Sigmoid colon (tissue), 4 donors: ENCODE measurements at regions not wholly inside any gene's neighbourhood (a gene's known extent, or its start where the extent isn't known, plus 50 kb on each side); places are given as distances from the start of the nearest gene placed in this dataset.

Experiments used
- EP300 ChIP-seq, 4 donors: sonication (generic); formaldehyde crosslinking; IDR thresholded peaks; one replicate each; pipeline ENCODE4 v1.6.1; 2017; ENCODE audit warnings: antibody characterized with exemption in 4 of 4
- POLR2A ChIP-seq, 2 donors: fragments of 450-650 bp; IDR thresholded peaks; one replicate each; pipeline ENCODE4 v1.6.1; 2016; ENCODE audit warnings: antibody characterized with exemption in 2 of 2, mild to moderate bottlenecking in 2 of 2, moderate library complexity in 2 of 2
- POLR2AphosphoS5 ChIP-seq, 4 donors: sonication (generic); formaldehyde crosslinking; IDR thresholded peaks; one replicate each; pipeline ENCODE4 v1.6.1; 2017; ENCODE audit warnings: antibody characterized with exemption in 4 of 4
- TF ChIP-seq, protein P1 (sequence below), 4 experiments: fragments of 450-650 bp in 3 of 4; fragments of 200-600 bp in 1 of 4; IDR thresholded peaks; one replicate each; pipeline ENCODE4 v1.5.1; 2016 to 2019; ENCODE audit warnings: antibody characterized with exemption in 4 of 4, mild to moderate bottlenecking in 3 of 4, moderate library complexity in 2 of 4

DNA sequence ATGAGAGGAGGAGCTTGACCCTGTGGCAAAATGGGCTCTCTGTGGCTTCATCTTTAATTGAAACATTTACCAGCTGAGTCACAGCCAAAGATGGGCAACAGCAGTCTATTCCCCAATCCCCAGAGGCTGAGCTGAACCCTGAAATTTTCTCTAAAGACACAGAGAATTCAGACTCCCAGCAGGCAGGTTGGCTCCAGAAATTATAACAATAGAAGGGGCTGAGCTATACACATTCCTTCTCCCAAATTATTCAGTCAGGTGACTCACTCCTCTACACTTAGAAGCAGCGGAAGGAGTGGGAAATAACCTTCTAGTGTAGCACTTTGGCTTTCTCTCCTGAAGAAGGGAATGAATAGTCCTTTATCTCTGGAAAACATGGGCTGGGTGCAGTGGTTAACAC is 264.3 kb upstream of the ARHGEF26 start:
- TF ChIP-seq, protein P1, sequence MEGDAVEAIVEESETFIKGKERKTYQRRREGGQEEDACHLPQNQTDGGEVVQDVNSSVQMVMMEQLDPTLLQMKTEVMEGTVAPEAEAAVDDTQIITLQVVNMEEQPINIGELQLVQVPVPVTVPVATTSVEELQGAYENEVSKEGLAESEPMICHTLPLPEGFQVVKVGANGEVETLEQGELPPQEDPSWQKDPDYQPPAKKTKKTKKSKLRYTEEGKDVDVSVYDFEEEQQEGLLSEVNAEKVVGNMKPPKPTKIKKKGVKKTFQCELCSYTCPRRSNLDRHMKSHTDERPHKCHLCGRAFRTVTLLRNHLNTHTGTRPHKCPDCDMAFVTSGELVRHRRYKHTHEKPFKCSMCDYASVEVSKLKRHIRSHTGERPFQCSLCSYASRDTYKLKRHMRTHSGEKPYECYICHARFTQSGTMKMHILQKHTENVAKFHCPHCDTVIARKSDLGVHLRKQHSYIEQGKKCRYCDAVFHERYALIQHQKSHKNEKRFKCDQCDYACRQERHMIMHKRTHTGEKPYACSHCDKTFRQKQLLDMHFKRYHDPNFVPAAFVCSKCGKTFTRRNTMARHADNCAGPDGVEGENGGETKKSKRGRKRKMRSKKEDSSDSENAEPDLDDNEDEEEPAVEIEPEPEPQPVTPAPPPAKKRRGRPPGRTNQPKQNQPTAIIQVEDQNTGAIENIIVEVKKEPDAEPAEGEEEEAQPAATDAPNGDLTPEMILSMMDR (IDR thresholded peaks at IDR 0.05), result no peak
- TF ChIP-seq POLR2A (IDR thresholded peaks at IDR 0.05) (no peak), EP300 (IDR thresholded peaks at IDR 0.05) (no peak), POLR2AphosphoS5 (IDR thresholded peaks at IDR 0.05) (no peak)
